Right lobe of liver (tissue), 6 donors: ENCODE measurements at regions not wholly inside any gene's neighbourhood (a gene's known extent, or its start where the extent isn't known, plus 50 kb on each side); places are given as distances from the start of the nearest gene placed in this dataset.

Experiments
- ATAC-seq, 4 donors: fragments of 200-7000 bp; cut with Tn5 transposase; one replicate each; pipeline ENCODE4 v1.9.1; 2020; ENCODE audit warnings: mild to moderate bottlenecking in 4 of 4, moderate library complexity in 4 of 4
- DNase-seq, 3 donors: peaks; one replicate each; pipeline ENCODE4 v3.0.0-alpha.2; 2020
- H3K27ac ChIP-seq, 3 donors: fragments of 200-600 bp; one replicate each; pipeline ENCODE4 v1.8.0; 2022
- H3K27me3 ChIP-seq, 2 donors: fragments of 200-600 bp; one replicate each; pipeline ENCODE4 v1.8.0; 2022
- H3K36me3 ChIP-seq, 4 donors: fragments of 200-600 bp; sonication (generic) in 1 of 4; one replicate each; pipeline versions ENCODE4 v1.5.1 to v1.8.0; 2017 to 2022; ENCODE audit warnings: control low read depth in 1 of 4
- H3K4me1 ChIP-seq, 4 donors: fragments of 200-600 bp; sonication (generic) in 1 of 4; one replicate each; pipeline versions ENCODE4 v1.5.1 to v1.8.0; 2017 to 2022; ENCODE audit warnings: control low read depth in 1 of 4
- H3K4me3 ChIP-seq, 3 donors: fragments of 200-600 bp; one replicate each; pipeline ENCODE4 v1.8.0; 2022
- H3K9me3 ChIP-seq, 4 donors: fragments of 200-600 bp; sonication (generic) in 1 of 4; one replicate each; pipeline versions ENCODE4 v1.5.1 to v1.8.0; 2017 to 2022; ENCODE audit warnings: control low read depth in 1 of 4
- POLR2A ChIP-seq: fragments of 450-650 bp; IDR thresholded peaks from one replicate; pipeline ENCODE4 v1.6.1; 2017; ENCODE audit warnings: antibody characterized with exemption, mild to moderate bottlenecking
- WGBS: methylation state at CpG from one replicate; pipeline ENCODE4 v1.1.6; 2018; ENCODE audit warnings: low coverage, low lambda C conversion rate; ENCODE audit not compliant: insufficient coverage; ENCODE audit errors: missing lambda C conversion rate; 5-methylcytosine and 5-hydroxymethylcytosine counted together
- intact Hi-C, 2 donors: fragments of 100-400 bp; cut with DNase I; formaldehyde crosslinking; loops; one replicate each; pipeline versions ENCODE4 v1.11.2 to v1.14.1; 2022
- TF ChIP-seq, protein P1 (sequence below), 4 donors: fragments of 200-600 bp in 3 of 4; fragments of 450-650 bp in 1 of 4; IDR thresholded peaks; one replicate each; pipeline versions ENCODE4 v1.5.1 to v1.8.0; 2016 to 2022; ENCODE audit warnings: antibody characterized with exemption in 4 of 4, mild to moderate bottlenecking in 2 of 4
- donor health status: DM: no; HTN: yes; CAD: no.
- donor health status: DM: no; HTN: no; CAD: no.
- donor health status: DM: no; HTN: no; CAD: no.
- donor health status: DM: no; HTN: yes; CAD: no.
- donor health status: DM: no; HTN: yes; CAD: no.

- intact Hi-C loops = no loop called here
- H3K4me3 ChIP-seq = no peak overlapping the region
- no peak for DNase-seq
- no peaks in the 10 kb centered on the region for H3K4me1 ChIP-seq
- ATAC-seq = no peak
- no peaks in the 10 kb centered on the region for H3K9me3 ChIP-seq
- no peaks in the 10 kb centered on the region for H3K27me3 ChIP-seq
- no peaks in the 10 kb centered on the region for H3K36me3 ChIP-seq
- no peak for TF ChIP-seq POLR2A
- TF ChIP-seq, protein P1, sequence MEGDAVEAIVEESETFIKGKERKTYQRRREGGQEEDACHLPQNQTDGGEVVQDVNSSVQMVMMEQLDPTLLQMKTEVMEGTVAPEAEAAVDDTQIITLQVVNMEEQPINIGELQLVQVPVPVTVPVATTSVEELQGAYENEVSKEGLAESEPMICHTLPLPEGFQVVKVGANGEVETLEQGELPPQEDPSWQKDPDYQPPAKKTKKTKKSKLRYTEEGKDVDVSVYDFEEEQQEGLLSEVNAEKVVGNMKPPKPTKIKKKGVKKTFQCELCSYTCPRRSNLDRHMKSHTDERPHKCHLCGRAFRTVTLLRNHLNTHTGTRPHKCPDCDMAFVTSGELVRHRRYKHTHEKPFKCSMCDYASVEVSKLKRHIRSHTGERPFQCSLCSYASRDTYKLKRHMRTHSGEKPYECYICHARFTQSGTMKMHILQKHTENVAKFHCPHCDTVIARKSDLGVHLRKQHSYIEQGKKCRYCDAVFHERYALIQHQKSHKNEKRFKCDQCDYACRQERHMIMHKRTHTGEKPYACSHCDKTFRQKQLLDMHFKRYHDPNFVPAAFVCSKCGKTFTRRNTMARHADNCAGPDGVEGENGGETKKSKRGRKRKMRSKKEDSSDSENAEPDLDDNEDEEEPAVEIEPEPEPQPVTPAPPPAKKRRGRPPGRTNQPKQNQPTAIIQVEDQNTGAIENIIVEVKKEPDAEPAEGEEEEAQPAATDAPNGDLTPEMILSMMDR (IDR thresholded peaks at IDR 0.05) = no peak
- 71% methylated on average over 3 of the region's 3 CpGs for WGBS
- no peak overlapping the region for H3K27ac ChIP-seq
These were observed 255.0 kb downstream of the DTWD2 start for GRCh38 chr5:118733394-118733793.

GRCh38 chr5:118728191-118728590 is 260.2 kb downstream of the DTWD2 start:
- Histone ChIP-seq H3K4me3 (no peak overlapping the region), H3K27ac (no peak overlapping the region), H3K9me3 (no peaks in the 10 kb centered on the region), H3K4me1 (no peaks in the 10 kb centered on the region), H3K36me3 (no peaks in the 10 kb centered on the region), H3K27me3 (no peaks in the 10 kb centered on the region)
- TF ChIP-seq, protein P1 (IDR thresholded peaks at IDR 0.05) = no peak
- TF ChIP-seq POLR2A = no peak
- WGBS = 39% methylated on average over 2 of the region's 2 CpGs
- intact Hi-C loops = no loop called here
- DNase-seq (no peak), ATAC-seq (no peak)

DNA sequence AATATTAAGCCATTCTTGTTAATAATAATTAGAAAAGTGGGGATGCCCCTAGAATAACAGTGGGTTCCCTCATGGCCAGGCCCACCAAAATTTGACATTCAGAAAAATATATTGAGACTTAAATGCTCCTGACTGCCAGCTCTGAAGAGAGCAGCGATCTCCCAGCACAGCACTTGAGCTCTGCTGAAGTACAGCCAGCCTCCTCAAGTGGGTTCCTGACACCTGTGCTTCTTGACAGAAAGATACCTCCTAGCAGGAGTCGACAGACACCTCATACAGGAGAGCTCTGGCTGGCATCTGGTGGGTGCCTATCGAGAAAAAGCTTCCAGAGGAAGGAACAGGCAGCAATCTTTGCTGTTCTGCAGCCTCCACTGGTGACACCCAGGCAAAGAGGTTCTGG is 261.5 kb downstream of the DTWD2 start:
- intact Hi-C loops = no loop called here
- Histone ChIP-seq H3K36me3 (no peaks in the 10 kb centered on the region), H3K4me3 (no peak overlapping the region), H3K9me3 (no peaks in the 10 kb centered on the region), H3K27me3 (no peaks in the 10 kb centered on the region), H3K4me1 (no peaks in the 10 kb centered on the region), H3K27ac (no peak overlapping the region)
- no peak for DNase-seq
- no peak for ATAC-seq
- TF ChIP-seq POLR2A = no peak
- TF ChIP-seq, protein P1 (IDR thresholded peaks at IDR 0.05) = no peak
- WGBS = 40% methylated on average over 1 of the region's 3 CpGs

GRCh38 chr5:118723021-118723338 is 265.4 kb downstream of the DTWD2 start:
- Histone ChIP-seq H3K4me1 (no peaks in the 10 kb centered on the region), H3K36me3 (no peaks in the 10 kb centered on the region), H3K27me3 (no peaks in the 10 kb centered on the region), H3K4me3 (no peak overlapping the region), H3K9me3 (no peaks in the 10 kb centered on the region), H3K27ac (no peak overlapping the region)
- no peak for TF ChIP-seq POLR2A
- DNase-seq (no peak), ATAC-seq (no peak)
- intact Hi-C loops = no loop called here

DNA sequence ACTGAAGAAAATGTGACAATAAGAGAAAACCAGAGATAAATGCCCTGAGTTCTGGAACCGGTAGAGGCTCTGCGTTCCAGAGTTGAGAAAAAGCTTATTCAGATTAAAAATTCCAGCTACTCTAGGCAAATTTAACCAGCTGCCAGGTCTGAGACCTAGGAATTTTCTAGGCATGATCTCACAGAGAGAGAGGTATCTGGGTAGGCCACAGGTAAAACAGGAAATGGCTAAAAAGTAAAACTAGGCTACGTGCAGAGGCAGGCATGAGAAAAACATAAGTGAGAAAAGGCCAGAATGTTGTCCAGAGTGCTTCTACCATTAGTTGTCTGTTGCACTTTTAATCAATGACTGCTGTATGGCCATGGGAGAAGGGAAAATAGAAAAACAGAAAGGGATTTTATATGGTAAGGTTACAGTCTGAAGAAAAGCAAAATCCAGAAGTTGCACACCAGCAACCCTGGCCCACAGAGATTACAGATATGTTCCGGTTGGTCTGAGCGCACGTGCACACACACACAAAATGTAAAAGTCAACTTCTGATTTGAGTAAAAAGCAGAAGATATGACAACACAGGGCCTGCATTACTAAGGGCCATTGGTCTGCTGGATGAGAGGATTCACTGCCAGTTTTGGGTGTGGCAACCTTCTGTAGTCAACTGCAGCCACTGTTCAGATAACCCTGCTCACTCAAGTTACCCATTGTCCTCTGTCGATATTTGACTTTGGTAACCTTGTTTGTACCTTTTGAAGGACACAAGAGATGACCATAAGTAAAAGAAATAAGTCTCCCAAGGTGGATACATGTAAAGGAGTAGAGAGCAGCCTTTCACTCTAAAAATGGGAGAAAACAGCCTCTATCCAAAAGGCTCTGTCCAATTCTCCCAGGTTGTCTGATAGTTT is 266.0 kb downstream of the DTWD2 start:
- Histone ChIP-seq H3K36me3 (no peaks in the 10 kb centered on the region), H3K4me3 (no peak overlapping the region), H3K4me1 (no peaks in the 10 kb centered on the region), H3K27me3 (no peaks in the 10 kb centered on the region), H3K27ac (no peak overlapping the region), H3K9me3 (no peaks in the 10 kb centered on the region)
- 55% methylated on average over 5 of the region's 7 CpGs for WGBS
- intact Hi-C loops = no loop called here
- ATAC-seq (no peak), DNase-seq (no peak)
- TF ChIP-seq, protein P1 (IDR thresholded peaks at IDR 0.05) = no peak
- no peak for TF ChIP-seq POLR2A
